ENCODE measurements at regions not wholly inside any gene's neighbourhood (a gene's known extent, or its start where the extent isn't known, plus 50 kb on each side); places are given as distances from the start of the nearest gene placed in this dataset.
"Not testable (repeated sequence)": the region's sequence is repeated elsewhere in the genome, so short reads cannot be mapped to it uniquely, and the experiment has no call there.

DNA sequence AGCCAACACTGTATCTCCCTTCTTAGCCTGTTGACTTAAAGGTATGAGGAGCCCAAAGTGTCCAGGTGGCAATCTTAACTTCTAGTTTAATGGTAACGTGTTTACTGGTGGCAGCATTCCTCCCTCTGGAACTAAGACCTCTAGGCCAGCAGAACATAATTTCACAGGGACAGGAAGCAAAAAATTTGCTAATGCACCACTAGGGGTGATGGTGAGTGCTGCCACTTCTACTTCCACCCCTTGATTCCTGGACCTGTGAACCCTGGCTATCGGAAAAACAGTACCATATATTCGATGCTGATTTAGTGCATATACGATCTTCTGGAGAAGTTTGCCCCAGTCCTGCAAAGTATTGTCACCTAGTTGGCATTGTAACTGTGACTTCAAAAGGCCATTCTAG lies 743.2 kb upstream of the RGMB start:
- ATAC-seq; H3K9me3 Mint-ChIP-seq; H3K27ac Mint-ChIP-seq; H3K4me1 Mint-ChIP-seq; DNase-seq (ENCODE audit: low spot score in 2 of 2); H3K36me3 Mint-ChIP-seq; H3K4me3 Mint-ChIP-seq: not testable (repeated sequence)

DNA sequence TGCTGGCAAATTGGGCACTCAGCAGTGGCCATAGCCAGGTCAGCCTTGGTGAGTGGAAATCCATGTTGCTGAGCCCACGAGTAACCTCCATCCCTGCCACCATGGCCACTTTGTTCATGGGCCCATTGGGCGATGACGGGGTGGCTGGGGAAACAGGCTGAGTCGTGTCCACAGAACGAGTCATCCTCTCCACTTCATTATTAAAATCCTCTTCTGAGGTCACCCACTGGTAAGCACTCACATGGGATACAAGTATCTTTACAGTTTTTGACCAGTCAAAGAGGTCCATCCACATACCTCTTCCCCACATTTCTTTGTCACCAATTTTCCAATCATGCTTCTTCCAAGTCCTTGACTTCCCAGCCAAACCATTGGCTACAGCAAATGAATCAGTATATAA lies 742.4 kb upstream of the RGMB start:
- H3K27ac Mint-ChIP-seq; H3K4me1 Mint-ChIP-seq; DNase-seq (ENCODE audit: low spot score in 2 of 2); ATAC-seq; H3K9me3 Mint-ChIP-seq; H3K4me3 Mint-ChIP-seq; H3K36me3 Mint-ChIP-seq: not testable (repeated sequence)

DNA sequence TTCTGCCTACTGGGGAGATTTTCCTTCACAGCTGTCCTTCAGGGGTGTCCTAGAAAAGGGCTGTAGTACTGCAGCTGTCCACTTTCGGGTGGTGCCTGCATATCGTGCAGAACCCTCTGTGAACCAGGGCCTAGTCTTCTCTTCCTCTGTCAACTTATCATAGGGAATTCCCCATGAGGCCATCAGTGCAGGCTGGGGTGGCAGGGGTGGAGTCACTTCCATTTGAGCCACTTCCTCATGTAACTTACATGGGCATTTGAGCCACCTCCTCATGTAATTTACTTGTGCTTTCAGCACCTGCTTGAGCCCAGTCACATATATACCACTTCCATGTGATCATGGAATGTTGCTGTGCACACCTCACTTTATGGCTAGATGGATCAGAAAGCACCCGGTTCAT lies 742.0 kb upstream of the RGMB start:
- H3K36me3 Mint-ChIP-seq = no peaks in the 10 kb centered on the region
- H3K4me1 Mint-ChIP-seq = no peaks in the 10 kb centered on the region
- DNase-seq (ENCODE audit: low spot score in 2 of 2) (no peak), ATAC-seq (no peak)
- H3K9me3 Mint-ChIP-seq = peaks cover under 1% of the 10 kb centered on the region
- no peak overlapping the region for H3K27ac Mint-ChIP-seq
- H3K4me3 Mint-ChIP-seq = no peak overlapping the region

DNA sequence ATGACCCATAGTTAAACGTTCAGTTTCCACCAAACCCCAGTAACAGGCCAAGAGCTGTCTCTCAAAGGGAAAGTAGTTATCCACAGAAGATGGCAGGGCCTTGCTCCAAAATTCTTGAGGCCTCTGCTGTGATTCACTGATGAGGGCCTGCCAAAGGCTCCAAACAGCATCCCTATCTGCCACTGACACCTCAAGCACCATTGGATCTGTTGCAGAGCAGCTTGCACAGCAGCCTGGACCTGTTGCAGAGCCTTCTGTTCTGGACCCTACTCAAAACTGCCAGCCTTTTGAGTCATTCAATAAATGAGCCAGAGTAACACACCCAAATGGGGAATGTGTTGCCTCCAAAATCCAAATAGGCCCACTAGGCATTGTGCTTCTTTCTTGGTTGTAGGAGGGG lies 741.5 kb upstream of the RGMB start:
- ATAC-seq = no peak
- peaks cover 4% of the 10 kb centered on the region for H3K9me3 Mint-ChIP-seq
- H3K4me1 Mint-ChIP-seq = no peaks in the 10 kb centered on the region
- no peak for DNase-seq (ENCODE audit: low spot score in 2 of 2)
- no peak overlapping the region for H3K27ac Mint-ChIP-seq
- no peak overlapping the region for H3K4me3 Mint-ChIP-seq
- H3K36me3 Mint-ChIP-seq = no peaks in the 10 kb centered on the region

- Mint-ChIP-seq H3K4me1 (no peaks in the 10 kb centered on the region), H3K36me3 (no peaks in the 10 kb centered on the region), H3K4me3 (no peak overlapping the region), H3K9me3 (peaks cover 11% of the 10 kb centered on the region), H3K27ac (no peak overlapping the region)
- no peak for ATAC-seq
- DNase-seq (ENCODE audit: low spot score in 2 of 2) = no peak
Observed at GRCh38 chr5:98041661-98042060, 731.8 kb upstream of the RGMB start.

DNA sequence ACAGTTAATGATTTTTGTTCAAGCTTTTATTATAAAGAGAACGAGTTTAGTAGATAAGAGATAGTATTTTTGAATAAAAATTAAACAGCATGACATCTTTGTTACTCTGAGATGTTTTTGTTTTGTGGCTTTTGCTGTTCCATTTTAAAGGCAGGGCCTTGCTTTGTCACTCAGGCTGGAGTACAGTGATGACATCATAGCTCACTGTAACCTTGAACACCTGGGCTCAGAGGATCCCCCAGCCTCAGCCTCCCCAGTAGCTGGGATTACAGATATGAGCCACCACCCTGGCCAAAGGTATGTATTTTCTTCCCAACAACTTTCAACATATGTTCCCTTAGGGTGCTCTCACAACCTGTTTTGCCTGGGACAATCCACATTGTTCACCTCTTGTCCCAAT lies 730.9 kb upstream of the RGMB start:
- Mint-ChIP-seq H3K4me3 (no peak overlapping the region), H3K4me1 (no peaks in the 10 kb centered on the region), H3K9me3 (peaks cover 9% of the 10 kb centered on the region), H3K27ac (no peak overlapping the region), H3K36me3 (no peaks in the 10 kb centered on the region)
- DNase-seq (ENCODE audit: low spot score in 2 of 2) = no peak
- ATAC-seq = no peak

GRCh38 chr5:98042961-98043360 lies 730.5 kb upstream of the RGMB start:
- Mint-ChIP-seq H3K4me3 (no peak overlapping the region), H3K27ac (no peak overlapping the region), H3K4me1 (no peaks in the 10 kb centered on the region), H3K36me3 (no peaks in the 10 kb centered on the region), H3K9me3 (peaks cover 9% of the 10 kb centered on the region)
- DNase-seq (ENCODE audit: low spot score in 2 of 2) = no peak
- no peak for ATAC-seq

- Mint-ChIP-seq H3K4me1 (no peaks in the 10 kb centered on the region), H3K4me3 (no peak overlapping the region), H3K9me3 (peaks cover 8% of the 10 kb centered on the region), H3K36me3 (no peaks in the 10 kb centered on the region), H3K27ac (no peak overlapping the region)
- DNase-seq (ENCODE audit: low spot score in 2 of 2) (no peak), ATAC-seq (no peak)
Observed at GRCh38 chr5:98050583-98050982, 722.9 kb upstream of the RGMB start.

DNA sequence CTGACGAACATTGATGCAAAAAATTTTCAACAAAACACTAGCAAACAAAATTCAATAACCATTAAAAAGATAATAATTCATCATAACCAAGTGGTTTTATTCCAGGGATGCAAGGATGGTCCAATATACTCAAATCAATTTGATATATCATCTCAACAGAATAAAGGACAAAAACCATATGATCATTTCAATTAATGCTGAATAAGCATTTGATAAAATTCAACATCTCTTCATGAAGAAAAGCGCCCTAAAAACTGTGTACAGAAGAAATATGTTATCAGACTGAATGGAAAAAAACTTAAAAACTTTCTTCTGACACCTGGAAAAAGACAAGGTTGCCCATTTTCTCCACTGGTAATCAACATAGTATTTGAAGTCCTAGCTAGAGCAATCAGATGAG lies 720.3 kb upstream of the RGMB start:
- Mint-ChIP-seq H3K4me1 (no peaks in the 10 kb centered on the region), H3K36me3 (no peaks in the 10 kb centered on the region), H3K4me3 (no peak overlapping the region), H3K9me3 (peaks cover 8% of the 10 kb centered on the region), H3K27ac (no peak overlapping the region)
- DNase-seq (ENCODE audit: low spot score in 2 of 2) (no peak), ATAC-seq (no peak)

- DNase-seq (ENCODE audit: low spot score in 2 of 2) (no peak), ATAC-seq (no peak)
- H3K36me3 Mint-ChIP-seq = no peaks in the 10 kb centered on the region
- H3K27ac Mint-ChIP-seq = no peak overlapping the region
- H3K9me3 Mint-ChIP-seq = peaks cover 1% of the 10 kb centered on the region
- no peak overlapping the region for H3K4me3 Mint-ChIP-seq
- no peaks in the 10 kb centered on the region for H3K4me1 Mint-ChIP-seq
Observed at GRCh38 chr5:98060148-98060547, 713.3 kb upstream of the RGMB start.

GRCh38 chr5:98064118-98064685 lies 709.3 kb upstream of the RGMB start:
- Mint-ChIP-seq H3K27ac (no peak overlapping the region), H3K9me3 (peaks cover 5% of the 10 kb centered on the region), H3K36me3 (no peaks in the 10 kb centered on the region), H3K4me1 (no peaks in the 10 kb centered on the region), H3K4me3 (no peak overlapping the region)
- no peak for DNase-seq (ENCODE audit: low spot score in 2 of 2)
- no peak for ATAC-seq

- Mint-ChIP-seq H3K27ac (no peak overlapping the region), H3K4me3 (no peak overlapping the region), H3K4me1 (no peaks in the 10 kb centered on the region), H3K9me3 (peaks cover 5% of the 10 kb centered on the region), H3K36me3 (no peaks in the 10 kb centered on the region)
- DNase-seq (ENCODE audit: low spot score in 2 of 2) = no peak
- ATAC-seq = no peak
Observed at GRCh38 chr5:98065261-98065909, 708.1 kb upstream of the RGMB start.

- no peaks in the 10 kb centered on the region for H3K36me3 Mint-ChIP-seq
- ATAC-seq = no peak
- peaks cover 8% of the 10 kb centered on the region for H3K9me3 Mint-ChIP-seq
- no peak for DNase-seq (ENCODE audit: low spot score in 2 of 2)
- H3K27ac Mint-ChIP-seq = no peak overlapping the region
- no peaks in the 10 kb centered on the region for H3K4me1 Mint-ChIP-seq
- no peak overlapping the region for H3K4me3 Mint-ChIP-seq
Observed at GRCh38 chr5:98066910-98067309, 706.6 kb upstream of the RGMB start.

GRCh38 chr5:98069876-98070512 lies 703.5 kb upstream of the RGMB start:
- DNase-seq (ENCODE audit: low spot score in 2 of 2) (no peak), ATAC-seq (no peak)
- H3K4me1 Mint-ChIP-seq = no peaks in the 10 kb centered on the region
- peaks cover 11% of the 10 kb centered on the region for H3K9me3 Mint-ChIP-seq
- H3K36me3 Mint-ChIP-seq = no peaks in the 10 kb centered on the region
- H3K27ac Mint-ChIP-seq = no peak overlapping the region
- no peak overlapping the region for H3K4me3 Mint-ChIP-seq

DNA sequence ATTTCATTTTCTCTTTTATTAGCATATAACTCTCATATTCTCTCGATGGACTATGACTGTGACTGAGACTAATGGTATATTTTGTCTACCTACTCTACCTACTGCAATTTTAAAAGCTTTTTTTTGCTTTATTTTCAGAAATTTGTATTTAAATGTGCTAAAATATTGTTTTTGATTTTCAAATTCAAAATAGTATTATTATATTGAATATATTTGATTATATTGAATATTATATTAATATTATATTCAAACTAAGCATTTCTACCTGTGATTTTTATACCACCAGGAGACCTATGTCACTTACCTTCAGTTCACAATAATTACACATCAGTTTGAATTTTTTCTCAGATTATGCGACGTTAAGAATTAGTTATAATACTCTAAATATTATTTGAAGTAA lies 700.5 kb upstream of the RGMB start:
- Mint-ChIP-seq H3K4me1 (no peaks in the 10 kb centered on the region), H3K9me3 (peaks cover 11% of the 10 kb centered on the region), H3K36me3 (no peaks in the 10 kb centered on the region), H3K4me3 (no peak overlapping the region), H3K27ac (no peak overlapping the region)
- DNase-seq (ENCODE audit: low spot score in 2 of 2) = no peak
- no peak for ATAC-seq

DNA sequence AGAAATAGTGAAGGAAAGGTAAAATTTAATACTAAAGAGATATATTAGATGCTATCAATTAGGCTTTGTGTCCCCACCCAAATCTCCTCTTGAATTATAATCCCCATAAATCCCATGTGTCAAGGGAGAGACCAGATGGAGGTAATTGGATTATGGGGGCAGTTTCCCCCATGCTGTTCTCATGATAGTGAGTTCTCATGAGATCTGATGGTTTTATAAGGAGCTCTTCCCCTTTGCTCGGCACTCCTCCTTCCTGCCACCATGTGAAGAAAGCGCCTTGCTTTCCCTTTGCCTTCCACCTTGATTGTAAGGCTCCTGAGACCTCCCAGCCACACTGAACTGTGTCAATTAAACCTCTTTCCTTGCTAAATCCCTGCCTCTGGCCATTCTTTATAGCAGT lies 697.0 kb upstream of the RGMB start:
- H3K4me3 Mint-ChIP-seq = no peak overlapping the region
- H3K9me3 Mint-ChIP-seq = peaks cover 2% of the 10 kb centered on the region
- DNase-seq (ENCODE audit: low spot score in 2 of 2) (no peak), ATAC-seq (no peak)
- H3K27ac Mint-ChIP-seq = no peak overlapping the region
- no peaks in the 10 kb centered on the region for H3K36me3 Mint-ChIP-seq
- no peaks in the 10 kb centered on the region for H3K4me1 Mint-ChIP-seq

Data from stimulated activated effector memory CD8-positive, alpha-beta T cell treated with anti-CD3 and anti-CD28 coated beads, Interleukin-12 subunit alpha, Interleukin-12 subunit beta, amount 100 ng/mL, for 72 hours (primary cell).